ENCODE measurements at regions not wholly inside any gene's neighbourhood (a gene's known extent, or its start where the extent isn't known, plus 50 kb on each side); places are given as distances from the start of the nearest gene placed in this dataset.

DNA sequence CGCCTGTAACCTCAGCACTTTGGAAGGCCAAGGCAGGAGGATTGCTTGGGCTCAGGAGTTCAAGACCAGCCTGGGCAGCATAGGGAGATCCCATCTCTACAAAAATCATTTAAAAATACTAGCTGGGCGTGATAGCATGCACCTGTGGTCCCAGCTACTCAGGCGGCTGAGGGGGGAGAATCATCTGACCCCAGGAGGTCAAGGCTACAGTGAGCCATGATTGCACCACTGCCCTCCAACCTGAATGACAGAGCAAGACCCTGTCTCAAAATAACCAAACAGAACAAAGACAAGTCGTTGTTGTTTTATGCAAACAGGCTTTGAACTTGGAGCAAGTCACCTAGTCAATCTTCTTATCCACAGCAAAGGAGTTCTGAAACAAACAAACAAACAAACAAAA is 82.0 kb upstream of the AKAP13 start:
- TF ChIP-seq, protein P1, sequence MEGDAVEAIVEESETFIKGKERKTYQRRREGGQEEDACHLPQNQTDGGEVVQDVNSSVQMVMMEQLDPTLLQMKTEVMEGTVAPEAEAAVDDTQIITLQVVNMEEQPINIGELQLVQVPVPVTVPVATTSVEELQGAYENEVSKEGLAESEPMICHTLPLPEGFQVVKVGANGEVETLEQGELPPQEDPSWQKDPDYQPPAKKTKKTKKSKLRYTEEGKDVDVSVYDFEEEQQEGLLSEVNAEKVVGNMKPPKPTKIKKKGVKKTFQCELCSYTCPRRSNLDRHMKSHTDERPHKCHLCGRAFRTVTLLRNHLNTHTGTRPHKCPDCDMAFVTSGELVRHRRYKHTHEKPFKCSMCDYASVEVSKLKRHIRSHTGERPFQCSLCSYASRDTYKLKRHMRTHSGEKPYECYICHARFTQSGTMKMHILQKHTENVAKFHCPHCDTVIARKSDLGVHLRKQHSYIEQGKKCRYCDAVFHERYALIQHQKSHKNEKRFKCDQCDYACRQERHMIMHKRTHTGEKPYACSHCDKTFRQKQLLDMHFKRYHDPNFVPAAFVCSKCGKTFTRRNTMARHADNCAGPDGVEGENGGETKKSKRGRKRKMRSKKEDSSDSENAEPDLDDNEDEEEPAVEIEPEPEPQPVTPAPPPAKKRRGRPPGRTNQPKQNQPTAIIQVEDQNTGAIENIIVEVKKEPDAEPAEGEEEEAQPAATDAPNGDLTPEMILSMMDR (conservative IDR thresholded peaks at IDR 0.05; ENCODE audit: low read depth, low read length): no peak
- no peak for TF ChIP-seq MAZ (IDR thresholded peaks at IDR 0.05; ENCODE audit: borderline replicate concordance, low read depth, low read length)
- TF ChIP-seq FOS (IDR thresholded peaks at IDR 0.05; ENCODE audit: low read depth, low read length): no peak
- no peak for TF ChIP-seq POLR2A (IDR thresholded peaks at IDR 0.05; ENCODE audit: low read depth, low read length)
- TF ChIP-seq MXI1 (IDR thresholded peaks at IDR 0.05; ENCODE audit: borderline replicate concordance, low read depth, low read length): no peak
- TF ChIP-seq RFX5 (IDR thresholded peaks at IDR 0.05; ENCODE audit: low read depth, low read length): no peak
- no peak for TF ChIP-seq CEBPB (IDR thresholded peaks at IDR 0.05; ENCODE audit: low read depth, low read length)
- no peak for TF ChIP-seq MAFK (IDR thresholded peaks at IDR 0.05; ENCODE audit: low read depth, low read length)
- no peak for TF ChIP-seq CHD1 (IDR thresholded peaks at IDR 0.05; ENCODE audit: low read depth, low read length)
- TF ChIP-seq RAD21 (IDR thresholded peaks at IDR 0.05; ENCODE audit: low read length): no peak
- TF ChIP-seq ELK1 (IDR thresholded peaks at IDR 0.05; ENCODE audit: borderline replicate concordance, low read depth, low read length): no peak

All from IMR-90 (cell line).